HEK293T (cell line): ENCODE measurements at regions not wholly inside any gene's neighbourhood (a gene's known extent, or its start where the extent isn't known, plus 50 kb on each side); places are given as distances from the start of the nearest gene placed in this dataset.

Source experiments
- BHLHE40 ChIP-seq: fragments of 450-650 bp; IDR thresholded peaks from 2 replicates; pipeline ENCODE4 v1.6.1; 2016; ENCODE audit warnings: mild to moderate bottlenecking, moderate library complexity, borderline replicate concordance
- CTBP1 ChIP-seq: fragments of 450-650 bp; IDR thresholded peaks from 2 replicates; pipeline ENCODE4 v1.6.1; 2016; ENCODE audit warnings: borderline replicate concordance
- FOXK2 ChIP-seq: fragments of 450-650 bp; IDR thresholded peaks from 2 replicates; pipeline ENCODE4 v1.6.1; 2016; ENCODE audit warnings: mild to moderate bottlenecking
- FOXM1 ChIP-seq: fragments of 450-650 bp; IDR thresholded peaks from 2 replicates; pipeline ENCODE4 v1.6.1; 2017; ENCODE audit warnings: mild to moderate bottlenecking, borderline replicate concordance
- L3MBTL2 ChIP-seq: fragments of 450-650 bp; conservative IDR thresholded peaks from 2 replicates; pipeline ENCODE4 v1.6.1; 2016; ENCODE audit warnings: mild to moderate bottlenecking
- NFRKB ChIP-seq: fragments of 450-650 bp; IDR thresholded peaks from 2 replicates; pipeline ENCODE4 v1.6.1; 2016; ENCODE audit warnings: mild to moderate bottlenecking, moderate library complexity
- PKNOX1 ChIP-seq: fragments of 450-650 bp; IDR thresholded peaks from 2 replicates; pipeline ENCODE4 v1.6.1; 2016
- SP1 ChIP-seq: fragments of 450-650 bp; IDR thresholded peaks from 2 replicates; pipeline ENCODE4 v1.6.1; 2017
- SUZ12 ChIP-seq: fragments of 450-650 bp; IDR thresholded peaks from 2 replicates; pipeline ENCODE4 v1.6.1; 2016; ENCODE audit warnings: mild to moderate bottlenecking
- TARDBP ChIP-seq: fragments of 450-650 bp; IDR thresholded peaks from 2 replicates; pipeline ENCODE4 v1.6.1; 2016

- TF ChIP-seq SP1 (no peak), CTBP1 (no peak), TARDBP (no peak), L3MBTL2 (no peak), NFRKB (no peak), SUZ12 (no peak), FOXM1 (no peak), BHLHE40 (no peak), PKNOX1 (no peak), FOXK2 (no peak)
Observed at GRCh38 chr16:49010396-49010795, 271.2 kb downstream of the CBLN1 start.
